H9 (cell line): ENCODE measurements at regions not wholly inside any gene's neighbourhood (a gene's known extent, or its start where the extent isn't known, plus 50 kb on each side); places are given as distances from the start of the nearest gene placed in this dataset.

ENCODE experiments used
- DNase-seq: peaks from one replicate; pipeline ENCODE4 v3.0.0-alpha.2; 2017
- H2AFZ ChIP-seq: one replicate; pipeline ENCODE4 v1.6.1; 2013; ENCODE audit warnings: mild to moderate bottlenecking, low read length, control low read depth, moderate library complexity
- H2AK5ac ChIP-seq: 2 replicates; pipeline ENCODE4 v1.6.1; 2013; ENCODE audit warnings: low read length, control low read depth, mixed read lengths; ENCODE audit not compliant: insufficient read length
- H2BK120ac ChIP-seq: one replicate; pipeline ENCODE4 v1.6.1; 2013; ENCODE audit warnings: low read depth, mild to moderate bottlenecking, low read length, control low read depth, inconsistent platforms; ENCODE audit not compliant: poor library complexity, severe bottlenecking
- H2BK12ac ChIP-seq: 2 replicates; pipeline ENCODE4 v1.6.1; 2013; ENCODE audit warnings: low read length, control low read depth, mixed read lengths, low read depth; ENCODE audit not compliant: insufficient read length
- H2BK15ac ChIP-seq: 2 replicates; pipeline ENCODE4 v1.6.1; 2013; ENCODE audit warnings: low read depth, low read length, control low read depth
- H2BK20ac ChIP-seq: one replicate; pipeline ENCODE4 v1.6.1; 2013; ENCODE audit warnings: low read depth, mild to moderate bottlenecking, low read length, control low read depth, inconsistent platforms; ENCODE audit not compliant: poor library complexity, severe bottlenecking
- H2BK5ac ChIP-seq: 2 replicates; pipeline ENCODE4 v1.6.1; 2013; ENCODE audit warnings: low read length, control low read depth, mixed read lengths; ENCODE audit not compliant: insufficient read length
- H3K14ac ChIP-seq: 2 replicates; pipeline ENCODE4 v1.6.1; 2013; ENCODE audit warnings: low read length, control low read depth; ENCODE audit not compliant: insufficient read depth
- H3K18ac ChIP-seq: 2 replicates; pipeline ENCODE4 v1.6.1; 2013; ENCODE audit warnings: low read depth, mild to moderate bottlenecking, mixed read lengths, low read length, control low read depth; ENCODE audit not compliant: insufficient read length
- H3K23ac ChIP-seq: 2 replicates; pipeline ENCODE4 v1.6.1; 2013; ENCODE audit warnings: low read length, control low read depth, mixed read lengths, low read depth; ENCODE audit not compliant: insufficient read length
- H3K23me2 ChIP-seq: 2 replicates; pipeline ENCODE4 v1.6.1; 2013; ENCODE audit warnings: low read depth, mild to moderate bottlenecking, mixed read lengths, low read length, control low read depth; ENCODE audit not compliant: insufficient read length, poor library complexity, severe bottlenecking
- H3K27ac ChIP-seq: 2 replicates; pipeline ENCODE4 v1.5.1; 2013; ENCODE audit warnings: low read length, control low read depth, mixed read lengths, low read depth; ENCODE audit not compliant: insufficient read length
- H3K27me3 ChIP-seq: 2 replicates; pipeline ENCODE4 v1.6.1; 2013; ENCODE audit warnings: low read length, control low read depth, inconsistent platforms; ENCODE audit not compliant: insufficient read depth
- H3K4ac ChIP-seq: 2 replicates; pipeline ENCODE4 v1.6.1; 2013; ENCODE audit warnings: low read depth, mild to moderate bottlenecking, control low read depth, inconsistent platforms, low read length, moderate library complexity
- H3K4me1 ChIP-seq: 2 replicates; pipeline ENCODE4 v1.6.1; 2013; ENCODE audit warnings: low read length, control low read depth, inconsistent platforms; ENCODE audit not compliant: insufficient read depth
- H3K4me2 ChIP-seq: 2 replicates; pipeline ENCODE4 v1.6.1; 2013; ENCODE audit warnings: low read length, control low read depth, mixed read lengths; ENCODE audit not compliant: insufficient read length, insufficient read depth
- H3K56ac ChIP-seq: 2 replicates; pipeline ENCODE4 v1.6.1; 2013; ENCODE audit warnings: low read depth, mild to moderate bottlenecking, mixed read lengths, low read length, control low read depth; ENCODE audit not compliant: insufficient read length
- H3K79me1 ChIP-seq: 2 replicates; pipeline ENCODE4 v1.6.1; 2013; ENCODE audit warnings: low read depth, mild to moderate bottlenecking, moderate library complexity, low read length, control low read depth, inconsistent platforms; ENCODE audit not compliant: insufficient read depth, poor library complexity, severe bottlenecking
- H3K79me2 ChIP-seq: 2 replicates; pipeline ENCODE4 v1.6.1; 2013; ENCODE audit warnings: low read length, control low read depth, inconsistent platforms; ENCODE audit not compliant: insufficient read depth
- H3K9ac ChIP-seq: 2 replicates; pipeline ENCODE4 v1.6.1; 2013; ENCODE audit warnings: low read length, control low read depth, mixed read lengths; ENCODE audit not compliant: insufficient read length; ENCODE audit errors: extremely low read depth
- H3K9me3 ChIP-seq: one replicate; pipeline ENCODE4 v1.6.1; 2013; ENCODE audit warnings: low read depth, low read length, inconsistent platforms; ENCODE audit not compliant: control insufficient read depth
- H3T11ph ChIP-seq: one replicate; pipeline ENCODE4 v1.6.1; 2013; ENCODE audit warnings: mild to moderate bottlenecking, low read length, control low read depth, inconsistent platforms
- H4K20me1 ChIP-seq: one replicate; pipeline ENCODE4 v1.6.1; 2013; ENCODE audit not compliant: control insufficient read depth, insufficient read length, insufficient read depth
- H4K5ac ChIP-seq: 2 replicates; pipeline ENCODE4 v1.6.1; 2013; ENCODE audit warnings: low read depth, mild to moderate bottlenecking, mixed read lengths, low read length, control low read depth; ENCODE audit not compliant: insufficient read length
- H4K8ac ChIP-seq: replicated peaks from 2 replicates; pipeline ENCODE4 v1.6.1; 2013; ENCODE audit warnings: low read length, control low read depth, mixed read lengths, low read depth; ENCODE audit not compliant: insufficient read length
- H4K91ac ChIP-seq: 2 replicates; pipeline ENCODE4 v1.6.1; 2013; ENCODE audit warnings: low read depth, mild to moderate bottlenecking, moderate library complexity, mixed read lengths, low read length, control low read depth; ENCODE audit not compliant: insufficient read length
- H3K27ac Mint-ChIP-seq, 3 experiments: 2 replicates in 2 of 3; 3 replicates in 1 of 3; pipeline ENCODE4 v1.8.0; 2020 to 2021; ENCODE audit warnings: mixed read lengths in 3 of 3, mild to moderate bottlenecking in 1 of 3, moderate library complexity in 1 of 3
- H3K27me3 Mint-ChIP-seq: 2 replicates; pipeline ENCODE4 v1.8.0; 2021; ENCODE audit warnings: low read depth, mild to moderate bottlenecking, moderate library complexity, mixed read lengths
- H3K36me3 Mint-ChIP-seq, 3 experiments: 2 replicates in 2 of 3; 3 replicates in 1 of 3; pipeline ENCODE4 v1.8.0; 2020 to 2021; ENCODE audit warnings: low read depth in 3 of 3, mixed read lengths in 3 of 3; ENCODE audit not compliant: insufficient read depth in 1 of 3
- H3K4me1 Mint-ChIP-seq, 2 experiments: 2 replicates each; pipeline ENCODE4 v1.8.0; 2020; ENCODE audit warnings: mixed read lengths in 2 of 2
- H3K4me3 Mint-ChIP-seq, 2 experiments: 2 replicates in 1 of 2; 3 replicates in 1 of 2; pipeline ENCODE4 v1.8.0; 2020 to 2021; ENCODE audit warnings: mild to moderate bottlenecking in 2 of 2, mixed read lengths in 2 of 2, moderate library complexity in 1 of 2
- H3K9me3 Mint-ChIP-seq, 2 experiments: 2 replicates in 1 of 2; 3 replicates in 1 of 2; pipeline ENCODE4 v1.8.0; 2020; ENCODE audit warnings: mild to moderate bottlenecking in 2 of 2, mixed read lengths in 2 of 2, moderate library complexity in 1 of 2
- CTCF ChIP-seq: fragments of 200-600 bp; sonication (generic); conservative IDR thresholded peaks from 3 replicates; pipeline ENCODE4 v1.8.0; 2021; ENCODE audit warnings: antibody characterized with exemption, mild to moderate bottlenecking
- WGBS: extraction: QIAGEN DNeasy Blood & Tissue Kit; methylation state at CpG from one replicate; pipeline ENCODE4 v1.1.7; 2013; ENCODE audit warnings: missing lambda C conversion rate, low lambda C conversion rate, mixed read lengths; ENCODE audit not compliant: insufficient read length; ENCODE audit errors: extremely low coverage; 5-methylcytosine and 5-hydroxymethylcytosine counted together

GRCh38 chr2:198518935-198519334, 714.5 kb downstream of the PLCL1 start:
- no peak overlapping the region for H2BK5ac ChIP-seq
- H3K4me2 ChIP-seq, result no peak overlapping the region
- H3K4ac ChIP-seq, result no peak overlapping the region
- no peak for TF ChIP-seq CTCF
- no peak overlapping the region for H2BK15ac ChIP-seq
- Mint-ChIP-seq H3K36me3 (no peaks in the 10 kb centered on the region), H3K27me3 (no peaks in the 10 kb centered on the region), H3K9me3 (no peaks in the 10 kb centered on the region), H3K4me1 (no peaks in the 10 kb centered on the region), H3K27ac (no peak overlapping the region), H3K4me3 (no peak overlapping the region)
- H4K8ac ChIP-seq, result no peak overlapping the region
- no peaks in the 10 kb centered on the region for H3K79me2 ChIP-seq
- no peak overlapping the region for H3K14ac ChIP-seq
- H4K20me1 ChIP-seq, result no peaks in the 10 kb centered on the region
- no peak overlapping the region for H3K23ac ChIP-seq
- no peak overlapping the region for H3K18ac ChIP-seq
- H2AFZ ChIP-seq, result no peak overlapping the region
- no peaks in the 10 kb centered on the region for H3K79me1 ChIP-seq
- H3K9ac ChIP-seq, result no peak overlapping the region
- no peak overlapping the region for H3K56ac ChIP-seq
- no peak overlapping the region for H4K5ac ChIP-seq
- H3K4me1 ChIP-seq, result no peaks in the 10 kb centered on the region
- no CpG with 5 or more reads among the region's 2 CpGs for WGBS
- no peak overlapping the region for H2BK20ac ChIP-seq
- no peak overlapping the region for H2BK120ac ChIP-seq
- no peak overlapping the region for H3K27ac ChIP-seq
- H3K9me3 ChIP-seq, result no peaks in the 10 kb centered on the region
- no peak for DNase-seq
- H4K91ac ChIP-seq, result no peak overlapping the region
- H3K23me2 ChIP-seq, result no peaks in the 10 kb centered on the region
- no peak overlapping the region for H3T11ph ChIP-seq
- H3K27me3 ChIP-seq, result no peaks in the 10 kb centered on the region
- H2AK5ac ChIP-seq, result no peak overlapping the region
- no peak overlapping the region for H2BK12ac ChIP-seq
